NCI-H510A (cell line): ENCODE measurements at regions not wholly inside any gene's neighbourhood (a gene's known extent, or its start where the extent isn't known, plus 50 kb on each side); places are given as distances from the start of the nearest gene placed in this dataset.

ENCODE experiments used
- DNase-seq: peaks from one replicate; lab custom pipeline; 2025; lab: John Stamatoyannopoulos, UW

GRCh38 chr6:68391953-68392352, 243.1 kb upstream of the ADGRB3 start:
- no peak for DNase-seq

GRCh38 chr6:68372991-68373390, 262.1 kb upstream of the ADGRB3 start:
- DNase-seq, result no peak

GRCh38 chr6:68368845-68369244, 266.2 kb upstream of the ADGRB3 start:
- DNase-seq, result no peak

GRCh38 chr6:68364271-68364805, 270.7 kb upstream of the ADGRB3 start:
- no peak for DNase-seq

- no peak for DNase-seq
Observed at GRCh38 chr6:68343901-68344300, 291.2 kb upstream of the ADGRB3 start.

- DNase-seq, result no peak
Observed at GRCh38 chr6:68342286-68342685, 292.8 kb upstream of the ADGRB3 start.

GRCh38 chr6:68339488-68340131, 295.5 kb upstream of the ADGRB3 start:
- no peak for DNase-seq

- DNase-seq, result no peak
Observed at GRCh38 chr6:68333442-68333841, 301.6 kb upstream of the ADGRB3 start.

GRCh38 chr6:68328156-68328555, 306.9 kb upstream of the ADGRB3 start:
- no peak for DNase-seq

GRCh38 chr6:68326762-68327161, 308.3 kb upstream of the ADGRB3 start:
- no peak for DNase-seq

GRCh38 chr6:68317366-68317765, 317.7 kb upstream of the ADGRB3 start:
- no peak for DNase-seq

- no peak for DNase-seq
Observed at GRCh38 chr6:68313911-68314310, 321.2 kb upstream of the ADGRB3 start.

GRCh38 chr6:68307301-68307700, 327.8 kb upstream of the ADGRB3 start:
- DNase-seq, result no peak

- no peak for DNase-seq
Observed at GRCh38 chr6:68296126-68296525, 339.0 kb upstream of the ADGRB3 start.

GRCh38 chr6:68282646-68283045, 352.4 kb upstream of the ADGRB3 start:
- no peak for DNase-seq

- DNase-seq, result no peak
Observed at GRCh38 chr6:68279793-68280557, 355.1 kb upstream of the ADGRB3 start.

GRCh38 chr6:68273297-68273696, 361.8 kb upstream of the ADGRB3 start:
- no peak for DNase-seq

- DNase-seq, result no peak
Observed at GRCh38 chr6:68256391-68256790, 378.7 kb upstream of the ADGRB3 start.

- no peak for DNase-seq
Observed at GRCh38 chr6:68252632-68253031, 382.4 kb upstream of the ADGRB3 start.

- DNase-seq, result no peak
Observed at GRCh38 chr6:68247782-68248181, 387.3 kb upstream of the ADGRB3 start.

- DNase-seq, result no peak
Observed at GRCh38 chr6:68240726-68241125, 394.4 kb upstream of the ADGRB3 start.

GRCh38 chr6:68239034-68239433, 396.0 kb upstream of the ADGRB3 start:
- no peak for DNase-seq

GRCh38 chr6:68238097-68238601, 396.9 kb upstream of the ADGRB3 start:
- no peak for DNase-seq
